ENCODE measurements at regions not wholly inside any gene's neighbourhood (a gene's known extent, or its start where the extent isn't known, plus 50 kb on each side); places are given as distances from the start of the nearest gene placed in this dataset.

DNA sequence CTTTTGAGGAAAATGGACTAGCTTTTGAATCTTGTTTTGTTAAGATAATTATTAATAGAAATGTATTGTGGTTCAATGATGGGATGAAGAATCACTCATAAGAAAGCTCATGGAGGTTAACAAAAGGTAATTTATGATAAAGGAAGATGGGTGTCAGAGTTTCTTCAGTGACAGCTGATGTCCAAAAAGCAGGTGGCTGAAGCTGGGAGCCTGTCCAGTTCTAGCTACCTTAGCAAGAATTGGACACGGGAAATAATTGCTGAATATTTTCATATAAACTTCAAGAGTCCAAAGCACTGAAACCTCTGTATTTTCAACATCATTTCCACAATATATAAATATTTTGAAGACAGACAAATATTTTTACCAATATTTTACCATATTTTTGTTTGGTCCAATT, 1505.8 kb upstream of the SLC39A10 start:
- TF ChIP-seq, protein P1, sequence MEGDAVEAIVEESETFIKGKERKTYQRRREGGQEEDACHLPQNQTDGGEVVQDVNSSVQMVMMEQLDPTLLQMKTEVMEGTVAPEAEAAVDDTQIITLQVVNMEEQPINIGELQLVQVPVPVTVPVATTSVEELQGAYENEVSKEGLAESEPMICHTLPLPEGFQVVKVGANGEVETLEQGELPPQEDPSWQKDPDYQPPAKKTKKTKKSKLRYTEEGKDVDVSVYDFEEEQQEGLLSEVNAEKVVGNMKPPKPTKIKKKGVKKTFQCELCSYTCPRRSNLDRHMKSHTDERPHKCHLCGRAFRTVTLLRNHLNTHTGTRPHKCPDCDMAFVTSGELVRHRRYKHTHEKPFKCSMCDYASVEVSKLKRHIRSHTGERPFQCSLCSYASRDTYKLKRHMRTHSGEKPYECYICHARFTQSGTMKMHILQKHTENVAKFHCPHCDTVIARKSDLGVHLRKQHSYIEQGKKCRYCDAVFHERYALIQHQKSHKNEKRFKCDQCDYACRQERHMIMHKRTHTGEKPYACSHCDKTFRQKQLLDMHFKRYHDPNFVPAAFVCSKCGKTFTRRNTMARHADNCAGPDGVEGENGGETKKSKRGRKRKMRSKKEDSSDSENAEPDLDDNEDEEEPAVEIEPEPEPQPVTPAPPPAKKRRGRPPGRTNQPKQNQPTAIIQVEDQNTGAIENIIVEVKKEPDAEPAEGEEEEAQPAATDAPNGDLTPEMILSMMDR (IDR thresholded peaks at IDR 0.05; ENCODE audit: extremely low read depth, insufficient read depth, missing control alignments): no peak
- DNase-seq (ENCODE audit: low spot score): no peak
- in situ Hi-C loops (cut with MboI; ENCODE audit: low pct_unique_long_range_greater_than_20kb, low sequenced_read_pairs, unreplicated experiment): no loop called here

DNA sequence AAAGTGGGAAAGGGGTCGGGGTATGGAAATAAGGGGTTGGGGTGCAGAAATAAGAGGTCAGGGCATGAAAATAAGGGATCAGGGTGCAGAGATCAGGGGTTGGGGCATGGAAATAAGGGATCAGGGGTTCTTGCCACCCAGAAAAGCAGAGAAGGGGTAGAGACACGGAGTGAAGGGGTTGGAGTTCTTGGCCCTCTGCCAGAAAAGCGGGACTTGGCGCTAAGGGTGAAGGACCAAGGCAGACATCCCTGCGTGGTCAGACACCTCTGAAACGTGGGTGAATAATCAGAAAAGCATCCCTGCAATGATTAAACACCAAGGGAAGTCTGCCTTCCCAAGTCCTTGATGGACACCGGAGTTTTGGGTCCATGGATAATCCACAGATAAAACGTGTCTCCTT, 1521.6 kb upstream of the SLC39A10 start:
- in situ Hi-C loops (cut with MboI; ENCODE audit: low pct_unique_long_range_greater_than_20kb, low sequenced_read_pairs, unreplicated experiment): no loop called here
- TF ChIP-seq, protein P1 (IDR thresholded peaks at IDR 0.05; ENCODE audit: extremely low read depth, insufficient read depth, missing control alignments): no peak
- DNase-seq (ENCODE audit: low spot score): no peak

DNA sequence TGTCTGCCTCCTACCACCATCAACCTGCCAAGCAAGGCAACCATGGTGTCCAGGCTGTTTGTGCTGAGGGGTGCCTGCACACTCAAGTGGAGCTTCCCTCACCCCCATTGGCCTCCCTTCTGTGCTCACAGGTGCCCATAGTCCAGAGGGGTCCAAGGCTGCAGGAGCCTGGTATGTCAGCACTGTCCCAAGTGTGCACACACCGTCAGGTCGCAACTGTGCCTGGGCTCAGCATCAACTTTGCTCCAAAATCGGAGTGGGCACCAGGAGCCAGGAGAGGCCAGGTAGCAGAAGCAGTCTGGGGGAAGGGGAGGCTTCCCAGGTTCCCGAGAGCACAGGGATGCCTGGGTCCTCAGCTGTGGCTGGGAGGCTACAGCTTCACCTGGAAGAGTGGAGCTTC, 1528.2 kb upstream of the SLC39A10 start:
- TF ChIP-seq, protein P1 (IDR thresholded peaks at IDR 0.05; ENCODE audit: extremely low read depth, insufficient read depth, missing control alignments): no peak
- in situ Hi-C loops (cut with MboI; ENCODE audit: low pct_unique_long_range_greater_than_20kb, low sequenced_read_pairs, unreplicated experiment): no loop called here
- DNase-seq (ENCODE audit: low spot score): no peak

DNA sequence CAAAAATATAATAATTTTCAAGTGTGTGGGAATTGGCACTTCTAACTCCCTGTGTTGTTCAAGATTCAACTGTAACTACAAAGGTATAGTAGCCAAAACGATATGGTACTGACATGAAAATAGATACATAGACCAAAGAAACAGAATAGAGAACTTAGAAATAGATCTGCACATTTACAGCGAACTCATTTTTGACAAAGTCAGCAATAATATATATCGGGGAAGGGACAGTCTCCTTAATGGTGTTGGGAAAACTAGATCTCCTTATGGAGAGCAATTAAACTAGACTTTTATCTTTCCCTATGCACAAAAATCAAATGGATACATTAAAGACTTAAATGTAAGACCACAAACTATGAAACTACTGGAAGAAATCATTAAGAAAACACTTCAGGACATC, 1530.6 kb upstream of the SLC39A10 start:
- TF ChIP-seq, protein P1 (IDR thresholded peaks at IDR 0.05; ENCODE audit: extremely low read depth, insufficient read depth, missing control alignments): no peak
- in situ Hi-C loops (cut with MboI; ENCODE audit: low pct_unique_long_range_greater_than_20kb, low sequenced_read_pairs, unreplicated experiment): no loop called here

DNA sequence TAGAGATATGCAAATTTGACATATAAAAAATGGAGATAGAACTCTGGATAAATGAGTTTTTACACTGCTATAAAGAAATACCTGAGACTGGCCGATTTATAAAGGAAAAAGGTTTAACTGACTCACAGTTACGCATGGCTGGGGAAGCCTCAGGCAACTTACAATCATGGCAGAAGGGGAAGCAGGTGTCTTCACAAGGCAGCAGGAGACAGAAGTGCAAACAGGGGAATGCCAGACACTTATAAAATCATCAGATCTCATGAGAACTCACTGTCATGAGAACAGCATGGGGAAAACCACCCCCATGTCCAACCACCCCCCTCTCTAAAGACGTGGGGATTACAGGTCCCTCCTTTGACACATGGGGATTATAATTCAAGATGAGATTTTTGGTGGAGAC, 1540.2 kb upstream of the SLC39A10 start:
- in situ Hi-C loops (cut with MboI; ENCODE audit: low pct_unique_long_range_greater_than_20kb, low sequenced_read_pairs, unreplicated experiment): no loop called here
- no peak for DNase-seq (ENCODE audit: low spot score)
- TF ChIP-seq, protein P1 (IDR thresholded peaks at IDR 0.05; ENCODE audit: extremely low read depth, insufficient read depth, missing control alignments): no peak

More for the DNA sequence above, 1530.6 kb upstream of the SLC39A10 start:
- no peak for DNase-seq (ENCODE audit: low spot score)

DNA sequence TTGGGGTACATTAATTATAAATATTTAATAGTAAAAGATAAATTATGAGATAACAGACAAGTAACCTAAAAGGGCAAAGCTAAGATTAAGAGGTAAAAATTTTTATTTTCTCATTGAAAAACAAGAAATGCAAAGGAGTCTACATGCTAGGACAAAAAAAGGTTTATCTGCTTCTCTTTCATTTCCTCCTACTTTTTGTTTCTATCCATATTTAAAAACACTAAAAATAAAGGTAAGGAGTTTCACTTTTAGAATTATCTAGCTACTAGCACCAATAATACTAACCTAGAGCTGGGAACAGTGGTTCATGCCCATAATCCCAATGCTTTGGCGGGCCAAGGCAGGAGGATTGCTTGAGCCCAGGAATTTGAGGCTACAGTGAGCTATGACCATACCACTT, 1551.7 kb upstream of the SLC39A10 start:
- TF ChIP-seq, protein P1 (IDR thresholded peaks at IDR 0.05; ENCODE audit: extremely low read depth, insufficient read depth, missing control alignments): no peak
- no peak for DNase-seq (ENCODE audit: low spot score)
- in situ Hi-C loops (cut with MboI; ENCODE audit: low pct_unique_long_range_greater_than_20kb, low sequenced_read_pairs, unreplicated experiment): no loop called here

DNA sequence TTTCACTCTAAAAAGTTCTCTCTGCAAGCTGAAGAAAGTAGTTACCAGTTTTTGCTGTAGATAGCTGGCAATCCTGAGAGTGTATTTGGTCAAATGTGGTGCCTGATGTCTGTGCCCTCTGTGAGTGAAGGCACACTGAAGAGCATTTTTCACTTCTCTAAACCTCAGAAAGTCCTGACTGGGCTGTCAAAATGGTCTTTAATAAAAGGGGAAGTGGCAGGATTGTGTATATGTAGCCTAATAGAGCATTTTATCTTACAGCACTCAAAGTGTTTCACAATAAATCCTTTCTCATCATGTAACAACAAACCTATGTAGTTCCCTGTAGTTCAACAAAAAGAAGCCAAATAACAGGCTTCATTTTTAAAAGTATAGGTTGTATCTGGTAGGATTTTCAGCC, 1552.3 kb upstream of the SLC39A10 start:
- DNase-seq (ENCODE audit: low spot score): peak; percentile 30
- TF ChIP-seq, protein P1 (IDR thresholded peaks at IDR 0.05; ENCODE audit: extremely low read depth, insufficient read depth, missing control alignments): no peak
- in situ Hi-C loops (cut with MboI; ENCODE audit: low pct_unique_long_range_greater_than_20kb, low sequenced_read_pairs, unreplicated experiment): no loop called here
